Stimulated activated CD4-positive, alpha-beta T cell treated with anti-CD3 and anti-CD28 coated beads, Interleukin-1b, Interleukin-23, amount 100 ng/mL, for 1 hour (primary cell): ENCODE measurements at regions not wholly inside any gene's neighbourhood (a gene's known extent, or its start where the extent isn't known, plus 50 kb on each side); places are given as distances from the start of the nearest gene placed in this dataset.
"Not testable (repeated sequence)": the region's sequence is repeated elsewhere in the genome, so short reads cannot be mapped to it uniquely, and the experiment has no call there.

Experiments
- DNase-seq, 2 donors: peaks; one replicate each; pipeline ENCODE4 v3.0.0-alpha.2; 2020; ENCODE audit warnings: low read depth in 2 of 2

DNA sequence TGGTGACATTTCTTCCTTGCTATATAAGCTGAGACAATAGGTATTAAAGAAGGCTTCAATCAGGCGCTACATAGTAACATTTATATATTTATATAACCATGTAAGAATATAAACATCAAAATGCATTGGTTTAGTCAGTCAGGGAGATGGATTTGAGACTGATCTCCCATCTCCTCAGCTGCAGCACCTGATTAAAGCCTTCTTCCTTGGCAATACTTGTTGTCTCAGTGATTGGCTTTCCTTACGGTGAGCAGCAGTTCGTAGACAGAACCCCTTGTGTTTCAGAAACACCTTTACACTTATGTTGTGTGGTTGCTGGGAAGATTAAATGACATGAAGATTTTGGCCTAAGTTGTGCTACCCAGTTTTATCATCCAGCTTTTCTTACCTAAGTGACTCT lies 323.3 kb upstream of the DUSP10 start:
- no peak for DNase-seq

DNA sequence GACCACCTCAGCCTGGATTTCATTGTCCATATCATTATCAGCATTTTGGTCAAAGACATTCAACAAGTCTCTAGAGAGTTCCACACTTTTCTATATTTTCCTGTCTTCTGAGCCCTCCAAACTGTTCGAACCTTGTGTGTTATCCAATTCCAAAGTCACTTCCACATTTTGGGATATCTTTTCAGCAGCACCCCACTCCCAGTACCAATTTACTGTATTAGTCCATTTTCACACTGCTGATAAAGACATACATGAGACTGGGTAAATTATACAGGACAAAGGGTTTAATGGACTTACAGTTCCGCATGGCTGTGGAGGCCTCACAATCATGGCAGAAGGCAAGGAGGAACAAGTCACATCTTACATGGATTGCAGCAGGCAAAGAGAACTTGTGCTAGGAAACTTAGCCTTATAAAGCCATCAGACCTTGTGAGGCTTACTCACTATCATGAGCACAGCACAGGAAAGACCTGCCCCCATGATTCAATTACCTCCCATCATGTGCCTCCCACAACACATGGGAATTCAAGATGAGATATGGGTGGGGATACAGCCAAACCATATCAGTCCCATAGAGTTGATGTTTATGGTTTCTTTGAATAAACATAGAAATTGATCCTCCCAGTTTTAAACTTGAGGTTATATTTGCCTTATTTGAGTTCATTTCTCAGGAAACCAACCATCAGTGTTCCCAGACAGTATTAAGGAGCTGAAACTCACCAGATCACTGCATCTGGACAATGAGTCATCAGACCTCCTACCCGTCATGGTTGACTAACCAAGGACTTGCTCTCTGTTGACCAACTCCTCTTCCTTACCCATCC lies 322.7 kb upstream of the DUSP10 start:
- DNase-seq, result no peak

DNA sequence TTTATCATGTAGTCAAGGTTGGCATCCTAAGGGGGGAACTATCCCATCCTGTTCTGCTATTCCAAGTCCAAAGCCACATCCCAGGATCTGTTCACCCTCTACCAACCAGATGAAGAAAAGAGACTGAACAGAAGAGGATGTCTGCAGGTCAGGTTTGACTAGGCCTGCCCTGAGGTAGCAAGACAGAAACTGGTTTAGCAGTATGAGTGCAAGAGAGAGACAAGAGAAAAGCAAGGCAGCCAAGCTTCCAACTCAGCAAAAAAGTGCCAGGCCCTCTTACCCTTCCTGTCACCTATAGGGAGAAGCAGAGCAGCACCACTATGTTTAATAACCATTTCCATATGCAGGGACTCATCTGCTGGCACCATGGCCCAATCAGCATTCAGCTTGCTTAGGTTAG lies 320.8 kb upstream of the DUSP10 start:
- DNase-seq, result no peak

DNA sequence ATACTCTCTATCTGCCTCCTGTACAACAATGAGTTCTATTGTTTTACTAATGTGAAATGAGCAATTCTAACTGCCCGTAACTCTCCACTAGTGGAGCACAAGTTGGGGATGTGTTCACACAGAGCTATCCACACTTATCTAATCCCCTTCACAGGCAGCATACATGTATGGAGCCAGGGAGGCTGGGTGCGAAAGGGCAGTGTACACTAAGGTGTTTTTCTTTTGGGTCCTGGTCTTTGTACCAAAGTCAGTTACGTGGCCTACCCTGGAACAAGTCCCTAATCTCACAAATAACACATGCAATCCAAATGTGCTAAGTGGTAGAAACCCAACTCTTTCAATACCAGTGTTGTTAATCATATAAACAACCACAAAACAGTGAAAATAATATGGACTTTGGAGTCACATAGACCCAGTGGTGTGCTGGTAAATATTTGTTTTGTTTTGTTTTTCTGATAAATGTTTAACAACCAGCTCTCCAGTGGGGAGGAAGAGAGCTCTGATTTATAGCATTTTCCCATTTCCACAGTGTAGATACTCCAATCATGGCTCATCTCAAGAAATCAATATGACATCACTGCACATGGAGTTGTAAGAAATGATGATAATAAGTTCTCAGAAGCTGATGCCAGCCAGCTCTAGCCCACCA lies 319.9 kb upstream of the DUSP10 start:
- no peak for DNase-seq

DNA sequence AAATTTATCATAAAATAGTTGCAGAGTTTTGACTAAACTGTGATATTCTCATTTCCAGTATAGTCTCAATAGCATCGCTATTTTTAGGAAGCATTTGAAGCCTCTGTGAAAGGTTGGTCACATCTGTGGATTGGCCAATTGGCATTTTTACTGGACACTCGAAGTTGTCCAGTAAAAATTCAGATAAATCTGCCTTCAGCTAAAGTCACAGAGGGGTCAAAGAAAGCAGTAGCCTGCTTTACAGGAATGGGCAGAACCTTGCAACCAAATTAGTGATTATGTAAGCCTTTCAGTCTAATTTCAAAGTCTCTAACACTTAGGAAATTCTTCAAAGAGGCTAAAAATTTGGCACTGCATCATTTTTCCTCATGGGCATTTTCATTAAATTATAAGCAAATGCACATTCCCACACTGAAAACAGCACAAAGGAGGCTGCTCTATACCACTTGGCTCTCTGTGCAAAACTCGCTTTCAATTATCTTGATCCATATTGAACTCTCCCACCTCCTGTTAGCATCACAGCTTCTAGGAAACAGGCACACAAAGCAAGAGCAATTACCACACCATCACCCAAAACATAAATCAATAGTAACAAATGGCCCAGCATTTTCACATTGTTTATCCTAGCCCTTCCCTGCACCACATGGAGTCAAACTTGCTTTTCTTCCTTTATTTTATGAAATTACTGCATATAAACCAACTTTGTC lies 318.5 kb upstream of the DUSP10 start:
- DNase-seq, result no peak

DNA sequence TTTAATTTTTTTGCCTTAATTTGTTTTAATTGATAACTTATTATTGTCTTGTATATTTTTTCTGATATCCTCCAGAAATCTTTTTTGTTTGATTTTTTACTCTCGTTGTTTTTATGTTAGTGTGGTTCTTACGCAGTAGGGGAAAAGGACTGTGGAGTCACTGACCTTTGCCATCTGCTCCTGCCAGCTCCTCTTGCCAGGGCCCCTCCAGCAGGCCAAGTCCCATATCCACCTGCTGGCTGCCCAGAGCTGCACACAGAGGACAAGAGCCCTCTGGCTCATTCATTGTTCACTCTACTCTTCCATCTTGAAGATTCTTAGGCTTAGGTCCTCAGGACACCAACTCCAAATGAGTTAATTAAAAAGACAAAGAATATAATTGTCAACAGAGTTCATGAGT lies 316.4 kb upstream of the DUSP10 start:
- DNase-seq, result no peak

DNA sequence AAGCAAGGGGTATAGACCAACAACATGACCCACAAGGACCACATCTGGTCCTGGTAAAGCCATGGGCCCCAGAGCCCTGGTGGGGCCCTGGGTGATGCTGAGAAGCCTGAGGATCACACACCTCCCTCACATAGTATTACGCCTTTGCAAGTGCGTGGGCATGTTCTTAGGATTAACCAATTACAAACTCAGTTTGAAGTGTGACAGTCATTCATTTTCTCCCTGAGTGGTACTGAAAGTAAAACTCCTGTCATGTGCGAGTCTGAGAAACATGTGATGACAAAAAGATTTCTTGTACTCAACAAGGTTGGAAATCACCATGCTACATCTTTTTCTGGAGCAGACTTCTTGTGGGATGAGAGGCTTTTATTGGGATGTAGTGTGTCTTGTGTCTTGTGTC lies 315.3 kb upstream of the DUSP10 start:
- no peak for DNase-seq

DNA sequence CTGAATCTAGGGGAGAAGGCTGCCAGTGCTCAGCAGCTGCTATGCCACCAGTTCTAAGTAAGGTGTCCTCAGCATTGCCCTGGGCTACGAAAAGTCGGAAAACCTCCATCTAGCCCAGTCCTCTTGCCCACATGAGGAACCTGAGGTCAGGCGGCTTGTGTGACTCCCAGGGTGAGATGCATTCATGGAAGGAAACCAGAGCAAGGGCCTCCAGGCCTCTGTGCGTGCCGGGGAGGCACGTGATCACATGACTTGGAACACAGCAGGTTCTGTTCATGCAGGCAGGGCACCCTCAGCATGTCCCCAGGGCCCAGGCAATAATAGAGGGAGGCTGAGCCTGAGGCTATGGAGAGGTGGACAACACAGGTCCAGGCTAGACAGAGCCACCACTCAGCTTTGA lies 312.5 kb upstream of the DUSP10 start:
- no peak for DNase-seq

DNA sequence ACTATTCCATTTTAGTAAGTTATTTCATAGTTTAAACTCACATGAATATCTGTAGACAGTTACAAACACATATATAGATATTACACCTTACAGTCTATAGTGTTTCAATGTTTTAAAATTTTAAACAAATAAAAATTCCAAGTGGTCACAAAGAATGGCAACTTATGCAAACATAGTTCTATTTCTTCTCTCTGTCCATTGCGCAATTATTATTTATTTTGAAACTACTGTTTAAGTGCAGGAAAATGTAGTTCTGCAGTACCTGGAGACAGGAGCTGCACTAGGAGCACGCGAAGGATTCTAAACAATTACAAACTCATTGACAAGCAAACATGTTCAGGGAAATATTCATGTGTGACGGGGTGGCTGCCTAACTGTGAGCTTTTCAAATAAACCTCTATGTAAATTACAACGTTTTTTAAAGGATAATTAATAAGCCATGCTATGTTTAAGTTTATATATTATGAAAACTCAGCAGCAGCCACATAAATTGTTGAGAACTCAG lies 312.0 kb upstream of the DUSP10 start:
- no peak for DNase-seq

DNA sequence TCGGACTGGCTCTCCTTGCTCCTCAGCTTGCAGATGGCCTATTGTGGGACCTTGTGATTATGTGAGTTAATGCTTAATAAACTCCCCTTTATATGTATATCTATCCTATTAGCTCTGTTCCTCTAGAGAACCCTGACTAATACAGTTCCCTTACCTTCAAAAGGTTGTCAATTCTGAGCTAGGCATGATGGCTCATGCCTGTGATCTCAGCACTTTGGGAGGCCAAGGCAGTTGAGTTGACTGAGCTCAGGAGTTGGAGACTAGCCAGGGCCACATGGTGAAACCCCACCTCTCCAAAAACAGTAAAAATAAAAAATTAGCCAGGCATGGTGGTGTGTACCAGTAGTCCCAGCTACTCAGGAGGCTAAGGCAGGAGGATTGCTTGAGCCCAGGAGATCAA lies 309.4 kb upstream of the DUSP10 start:
- DNase-seq, result not testable (repeated sequence)

DNA sequence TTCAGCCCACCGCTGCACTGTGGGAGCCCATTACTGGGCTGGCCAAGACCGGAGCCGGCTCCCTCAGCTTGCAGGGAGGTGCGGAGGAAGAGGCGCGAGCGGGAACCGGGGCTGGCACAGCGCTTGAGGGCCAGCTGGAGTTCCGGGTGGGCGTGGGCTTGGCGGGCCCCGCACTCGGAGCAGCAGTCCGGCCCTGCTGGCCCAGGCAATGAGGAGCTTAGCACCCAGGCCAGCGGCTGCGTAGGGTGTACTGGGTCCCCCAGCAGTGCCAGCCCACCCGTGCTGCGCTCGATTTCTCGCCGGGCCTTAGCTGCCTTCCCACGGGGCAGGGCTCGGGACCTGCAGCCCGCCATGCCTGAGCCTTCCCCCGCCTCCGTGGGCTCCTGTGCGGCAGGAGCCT lies 307.8 kb upstream of the DUSP10 start:
- not testable (repeated sequence) for DNase-seq

DNA sequence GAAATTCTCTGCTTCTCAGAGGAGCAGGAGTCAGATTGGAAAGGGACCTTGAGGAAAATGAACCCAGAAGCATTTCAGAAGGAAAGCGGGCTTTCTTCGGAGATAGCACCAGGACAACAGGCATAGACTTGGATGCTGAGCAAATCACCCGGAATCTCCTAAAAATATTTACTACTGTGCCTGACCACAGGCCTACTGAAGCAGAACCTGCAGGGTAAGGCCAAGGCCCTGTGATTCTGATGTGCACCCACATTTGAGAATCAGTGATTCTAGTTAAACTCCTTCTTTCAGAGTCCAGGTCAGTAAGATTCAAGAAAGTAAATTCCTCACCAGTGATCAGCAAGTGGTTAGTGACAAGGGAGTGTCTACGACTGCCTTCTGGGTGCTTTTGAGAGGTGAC lies 307.3 kb upstream of the DUSP10 start:
- DNase-seq, result no peak

DNA sequence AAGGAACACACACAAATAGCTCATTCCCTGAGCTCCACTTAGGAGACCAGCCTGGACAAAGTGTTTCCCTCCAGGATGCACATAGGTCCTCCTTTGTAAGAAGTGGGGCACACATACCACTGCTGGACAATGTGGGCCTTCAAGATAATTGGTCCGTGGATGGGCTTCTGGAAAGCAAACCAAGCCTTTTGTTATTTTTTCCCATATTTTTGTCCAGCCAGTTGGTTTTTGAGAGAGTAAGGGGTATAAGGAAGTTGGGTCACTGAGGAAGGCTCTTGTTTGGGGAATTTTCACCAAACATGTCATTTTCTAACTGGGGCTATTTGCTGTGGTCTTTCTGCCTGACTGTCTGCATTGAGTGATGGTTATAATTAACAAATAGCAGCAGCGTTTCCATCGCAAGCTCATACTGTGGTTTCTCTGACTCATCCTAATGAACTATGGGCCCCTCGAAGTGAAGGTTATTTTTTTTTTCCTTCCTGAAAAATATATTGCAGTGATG lies 306.3 kb upstream of the DUSP10 start:
- DNase-seq, result no peak

DNA sequence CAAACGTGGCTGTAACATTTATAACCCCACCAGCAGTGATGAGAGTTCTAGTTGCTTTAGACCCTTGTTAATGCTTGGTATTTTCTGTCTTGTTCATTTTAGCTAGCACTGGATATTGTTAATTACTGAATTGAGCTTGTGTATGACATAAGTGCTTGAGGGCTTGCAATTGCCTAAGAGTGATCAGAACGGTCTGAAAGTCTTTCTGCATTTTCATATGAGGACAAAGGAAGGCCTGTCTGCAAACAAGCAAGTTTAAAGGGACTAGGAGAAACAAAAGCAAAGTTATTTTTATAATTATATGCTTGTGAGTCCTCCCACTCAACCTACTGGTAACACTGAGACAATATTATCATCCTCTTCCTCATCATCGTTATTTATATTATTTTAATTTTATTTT lies 305.5 kb upstream of the DUSP10 start:
- DNase-seq, result no peak

DNA sequence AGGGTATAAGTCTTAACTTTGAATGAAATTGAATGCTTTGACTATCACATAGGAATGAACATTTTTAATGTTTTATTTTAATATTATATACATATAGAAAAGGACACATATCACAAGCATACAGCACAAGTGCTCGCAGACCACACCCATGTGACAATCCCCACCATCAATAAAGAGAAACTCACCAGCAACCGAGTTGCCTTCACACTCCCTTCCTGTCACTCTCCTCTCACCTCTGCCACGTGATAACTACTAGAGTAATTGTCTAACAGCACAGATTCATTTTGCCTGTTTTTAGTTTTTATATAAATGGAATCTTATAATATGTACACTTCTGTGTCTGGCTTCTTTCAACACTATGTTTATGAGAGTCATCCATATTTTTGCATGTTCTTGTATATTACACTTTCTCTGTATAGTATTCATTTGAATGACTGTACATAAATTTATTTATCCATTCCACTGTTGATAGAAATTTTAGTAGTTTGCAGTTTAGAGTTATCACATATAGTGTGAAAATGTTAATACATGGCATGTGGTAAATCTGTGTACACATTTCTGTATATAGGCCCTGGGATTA lies 304.9 kb upstream of the DUSP10 start:
- DNase-seq, result no peak

DNA sequence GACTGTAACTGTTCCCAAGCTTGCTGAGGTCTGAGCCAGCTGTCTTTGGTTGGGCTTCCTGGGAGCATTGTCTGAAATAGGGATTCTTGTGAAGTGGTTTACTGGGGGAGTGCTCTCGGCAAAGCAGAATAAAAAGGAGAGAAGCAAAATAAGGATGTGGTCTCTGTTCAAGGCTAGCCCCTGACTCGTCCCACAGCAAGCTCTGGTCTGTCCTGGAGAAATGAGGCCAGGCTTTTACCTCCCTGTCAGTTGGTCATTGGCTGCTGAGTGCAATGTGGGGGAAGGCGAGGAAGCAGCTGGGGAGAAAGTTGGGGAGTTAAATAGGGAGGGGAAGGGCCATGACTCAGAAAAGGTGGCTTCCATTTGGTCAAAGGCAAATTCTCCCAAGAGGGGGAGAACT lies 303.9 kb upstream of the DUSP10 start:
- no peak for DNase-seq

DNA sequence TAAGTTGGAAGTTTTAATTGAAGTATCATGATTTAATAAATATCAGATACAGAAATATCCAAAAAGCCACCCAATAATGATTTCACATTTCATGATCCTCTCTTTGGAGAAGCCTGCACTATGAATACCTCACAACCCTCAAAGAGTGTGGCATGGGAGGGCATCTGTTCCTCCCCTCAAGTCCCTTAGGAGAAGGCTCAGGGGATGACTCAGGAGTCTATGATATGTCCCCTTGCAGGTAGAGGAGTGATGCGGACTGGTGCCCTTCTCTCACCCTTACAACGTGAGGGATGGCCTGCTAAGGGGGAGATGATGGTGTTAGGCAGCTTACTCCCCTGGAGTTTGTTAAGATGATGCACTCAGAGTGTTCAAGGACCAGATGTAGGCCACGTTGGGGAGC lies 303.3 kb upstream of the DUSP10 start:
- no peak for DNase-seq

DNA sequence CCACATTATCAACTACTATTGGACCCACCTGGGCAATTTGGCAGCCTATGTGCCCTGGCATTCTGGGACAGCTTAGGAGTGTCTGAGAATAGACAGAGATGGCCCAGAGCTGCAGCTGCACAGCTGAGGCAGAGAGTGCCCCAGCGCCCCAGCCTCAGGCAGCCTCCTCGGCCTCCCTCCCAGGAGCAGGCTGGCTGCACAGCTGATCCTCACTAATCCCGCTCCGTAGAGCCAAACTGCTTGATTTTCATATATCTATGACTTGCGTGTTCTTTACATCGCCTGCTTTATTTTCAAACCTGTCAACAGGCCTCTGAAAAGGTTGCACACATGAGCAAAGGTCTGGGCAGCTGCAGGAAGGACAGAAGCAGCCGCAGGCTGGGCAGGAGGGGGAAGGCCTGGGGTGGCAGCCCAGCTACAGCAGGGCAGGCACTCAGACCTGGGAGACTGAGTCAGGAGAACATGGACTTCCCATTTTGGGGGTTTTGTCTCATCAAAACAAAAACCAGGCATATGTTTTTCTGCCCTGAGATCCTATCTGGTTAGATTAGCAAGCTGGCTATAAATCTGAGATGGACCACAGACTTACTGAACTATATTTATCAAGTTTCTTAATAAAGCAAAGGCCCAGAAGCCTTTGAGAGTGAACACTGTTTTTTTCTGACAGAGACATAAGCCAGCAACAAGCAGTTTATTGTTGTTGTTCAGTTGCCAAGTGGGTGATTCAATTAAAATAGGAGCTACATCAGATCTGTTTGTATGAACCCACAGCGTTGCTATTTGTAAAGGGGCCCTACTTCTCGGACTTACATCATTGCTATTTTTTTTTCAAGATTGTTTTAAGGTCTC lies 301.8 kb upstream of the DUSP10 start:
- DNase-seq, result no peak

DNA sequence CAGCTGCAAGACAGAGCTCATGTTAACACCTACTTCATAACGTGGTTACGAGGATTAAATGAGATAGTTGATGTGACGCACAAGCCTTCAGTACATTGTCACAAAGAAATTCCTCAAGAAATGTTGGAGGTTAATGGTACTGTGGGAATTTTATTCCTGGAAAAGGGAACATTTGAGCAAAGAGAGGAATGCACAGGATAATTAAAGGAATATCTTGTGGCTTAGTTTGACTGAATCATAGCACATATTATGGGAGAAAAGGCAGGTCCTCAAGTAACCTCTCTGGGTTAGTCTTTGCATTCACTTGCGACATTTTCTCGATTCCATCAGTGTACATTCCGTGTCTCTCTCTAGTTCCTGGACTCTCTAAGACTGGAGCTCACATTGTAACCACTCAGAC lies 300.2 kb upstream of the DUSP10 start:
- no peak for DNase-seq

DNA sequence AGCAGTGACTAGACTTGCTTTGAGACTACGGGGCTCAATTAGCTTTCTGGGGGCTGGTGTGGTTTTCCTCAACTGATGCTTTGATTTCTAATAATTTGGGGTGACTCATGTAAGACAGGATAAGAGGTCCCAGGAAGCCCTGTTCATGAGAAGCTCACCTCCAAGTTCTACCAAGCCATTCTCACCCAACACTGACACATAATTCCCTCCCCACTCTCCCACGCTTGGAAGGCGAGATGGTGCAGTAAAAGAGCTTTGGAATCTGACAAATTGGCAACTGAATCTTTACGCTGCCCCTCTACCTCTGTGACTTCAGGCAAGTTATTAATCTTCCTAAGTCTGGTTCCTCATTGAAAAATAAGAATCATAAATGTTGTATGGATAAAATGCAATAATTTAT lies 299.1 kb upstream of the DUSP10 start:
- DNase-seq, result no peak

DNA sequence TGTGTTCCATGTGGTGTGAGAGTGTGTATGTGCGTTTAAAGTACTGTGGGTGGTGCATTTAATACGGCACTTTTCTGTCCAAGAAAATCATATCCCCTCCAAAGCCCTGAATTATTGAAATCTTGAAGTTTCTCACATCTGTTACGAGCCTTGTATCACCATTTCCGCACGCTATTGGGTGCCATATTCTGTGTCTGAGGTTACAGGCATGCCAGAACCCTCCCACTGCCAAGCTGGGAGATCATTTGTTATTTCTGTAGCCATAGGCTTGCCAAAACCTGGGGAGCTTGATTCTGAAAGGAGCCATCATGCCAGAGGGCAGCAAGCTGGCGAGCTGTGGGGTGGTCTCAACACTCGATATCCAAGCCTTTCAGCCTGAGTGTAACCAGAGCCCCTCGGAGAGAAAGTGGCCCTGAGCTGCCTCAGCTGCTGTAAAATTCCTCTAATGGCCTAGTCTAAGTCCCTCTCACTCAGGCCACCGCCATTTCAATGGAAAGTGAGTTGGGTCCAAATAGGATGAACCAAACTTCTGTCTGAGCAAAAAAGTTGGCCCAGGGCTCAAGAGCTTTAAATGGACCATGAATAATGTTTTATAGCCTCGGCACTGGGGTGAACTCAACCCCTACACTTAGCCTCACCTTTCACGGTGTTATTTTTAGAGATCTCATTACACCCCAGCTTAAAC lies 298.4 kb upstream of the DUSP10 start:
- no peak for DNase-seq
